ENCODE measurements at regions not wholly inside any gene's neighbourhood (a gene's known extent, or its start where the extent isn't known, plus 50 kb on each side); places are given as distances from the start of the nearest gene placed in this dataset.

DNA sequence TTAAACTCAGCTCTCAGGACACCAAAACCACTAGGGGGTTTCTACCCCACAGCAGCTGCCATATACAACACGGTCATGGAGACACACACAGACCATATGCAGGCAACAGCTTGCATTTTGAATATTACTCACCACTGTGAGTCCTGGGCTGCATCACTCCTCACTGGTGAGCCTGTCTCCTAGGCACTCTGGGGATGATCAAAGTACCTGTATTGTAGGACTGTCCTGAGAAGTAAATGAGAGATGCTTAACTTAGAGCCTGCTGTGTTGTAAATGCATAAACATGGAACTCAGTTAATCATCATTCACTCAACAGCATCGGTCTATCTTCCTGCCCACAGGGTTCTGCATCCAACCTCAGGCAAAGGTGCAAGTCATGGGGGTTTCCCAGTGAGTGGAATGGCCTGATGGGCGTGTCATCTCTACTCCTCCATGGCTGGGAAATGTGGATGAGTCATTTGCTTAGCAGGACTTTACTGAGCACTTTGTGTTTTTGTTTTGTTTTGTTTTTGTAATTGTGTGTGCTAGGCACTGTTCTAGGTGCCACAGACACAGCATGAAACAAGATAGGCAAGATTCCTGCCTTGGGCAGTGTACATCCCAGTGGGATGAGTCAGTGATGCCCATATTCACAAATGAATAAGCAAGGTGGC, 1141.2 kb upstream of the TMEM132C start:
- no peak overlapping the region for H3K4me2 ChIP-seq (ENCODE audit: insufficient read depth in 1 of 2, low read depth in 2 of 2, low read length in 2 of 2)
- no peaks in the 10 kb centered on the region for H3K79me2 ChIP-seq (ENCODE audit: control insufficient read depth in 1 of 2, insufficient read depth in 2 of 2, low read length in 2 of 2)
- DNase-seq (ENCODE audit: low read depth in 1 of 2, low spot score in 2 of 2) (no peak), FAIRE-seq (no peak)
- H3K56ac ChIP-seq (replicated peaks; ENCODE audit: insufficient read length, low read depth, low read length), result no peak overlapping the region
- H2BK5ac ChIP-seq (ENCODE audit: low read depth, low read length), result no peak overlapping the region
- no peak overlapping the region for H4K8ac ChIP-seq (ENCODE audit: extremely low read depth, insufficient read depth, low read length)
- H3K79me1 ChIP-seq (ENCODE audit: low read depth, low read length), result no peaks in the 10 kb centered on the region
- H2BK15ac ChIP-seq (ENCODE audit: low read length), result no peak overlapping the region
- H2BK12ac ChIP-seq (ENCODE audit: low read depth, low read length), result no peak overlapping the region
- H3K14ac ChIP-seq (ENCODE audit: insufficient read length), result no peak overlapping the region
- ChIA-PET POLR2A (ENCODE audit: partially characterized antibody) (no interaction called here), CTCF (ENCODE audit: partially characterized antibody) (interaction anchor here (1.5 kb wide), 1 partner anchor 154 kb away, joined by 3 read pairs; no protein-coding TSS in a partner anchor)
- H2AFZ ChIP-seq (ENCODE audit: low read length), result no peak overlapping the region
- H3K27ac ChIP-seq (ENCODE audit: low read depth, low read length), result no peak overlapping the region
- no peak overlapping the region for H2AK5ac ChIP-seq (ENCODE audit: low read depth, low read length)
- H3K9ac ChIP-seq (replicated peaks in 1 of 4; ENCODE audit: extremely low read depth in 1 of 4, low read depth in 3 of 4, low read length in 3 of 4), result no peak overlapping the region
- TF ChIP-seq TCF12 (IDR thresholded peaks at IDR 0.05; ENCODE audit: low read depth, low read length) (no peak), NRF1 (IDR thresholded peaks at IDR 0.05; ENCODE audit: low read depth, low read length) (no peak), FOSL1 (IDR thresholded peaks at IDR 0.05; ENCODE audit: insufficient read depth, low read depth, low read length) (no peak), TEAD4 (IDR thresholded peaks at IDR 0.05; ENCODE audit: low read depth, low read length) (no peak), NANOG (IDR thresholded peaks at IDR 0.05; ENCODE audit: insufficient read depth, low read depth, low read length, poor library complexity, severe bottlenecking) (no peak), SP2 (IDR thresholded peaks at IDR 0.05; ENCODE audit: low read length) (no peak)
- H2BK20ac ChIP-seq (ENCODE audit: low read length), result no peak overlapping the region
- H3K36me3 ChIP-seq (ENCODE audit: control insufficient read depth in 2 of 4, insufficient read depth in 4 of 4, low read length in 3 of 4), result no peaks in the 10 kb centered on the region
- no peak overlapping the region for H3K23ac ChIP-seq (ENCODE audit: insufficient read length)
- no peak overlapping the region for H4K5ac ChIP-seq (ENCODE audit: insufficient read length, low read depth, low read length)
- no peak overlapping the region for H4K91ac ChIP-seq (replicated peaks; ENCODE audit: insufficient read length, low read length)
- H3K27me3 ChIP-seq (replicated peaks in 1 of 4; ENCODE audit: control insufficient read depth in 3 of 4, extremely low read depth in 1 of 4, insufficient read depth in 3 of 4, low read length in 3 of 4), result no peaks in the 10 kb centered on the region
- H3K4ac ChIP-seq (replicated peaks; ENCODE audit: insufficient read length, low read depth, low read length), result no peak overlapping the region
- H4K20me1 ChIP-seq (replicated peaks in 1 of 2; ENCODE audit: control insufficient read depth in 1 of 2, insufficient read depth in 2 of 2, low read length in 2 of 2), result no peaks in the 10 kb centered on the region
- no peak overlapping the region for H3K4me3 ChIP-seq (ENCODE audit: extremely low read depth in 1 of 4, insufficient read depth in 2 of 4, low read depth in 3 of 4, low read length in 4 of 4)
- no peaks in the 10 kb centered on the region for H3K9me3 ChIP-seq (ENCODE audit: insufficient read depth in 2 of 2, low read depth in 1 of 2, low read length in 1 of 2)
- H3K4me1 ChIP-seq (replicated peaks in 1 of 4; ENCODE audit: control insufficient read depth in 3 of 4, insufficient read depth in 4 of 4, low read length in 3 of 4), result no peaks in the 10 kb centered on the region; a peak in 1 of 7 replicates
- no peaks in the 10 kb centered on the region for H3K23me2 ChIP-seq (ENCODE audit: low read depth, low read length)
- no peak overlapping the region for H2BK120ac ChIP-seq (replicated peaks; ENCODE audit: low read depth, low read length)
- no peak overlapping the region for H3K18ac ChIP-seq (ENCODE audit: extremely low read depth, low read length)
- WGBS, 2 experiments (ENCODE audit: extremely low coverage in 1 of 2, insufficient coverage in 1 of 2, insufficient read length in 1 of 2, insufficient replicate concordance in 2 of 2, low coverage in 1 of 2, low lambda C conversion rate in 2 of 2, missing lambda C conversion rate in 1 of 2), result 76% methylated on average over 2 of the region's 3 CpGs; no CpG with 5 or more reads in 1 of the 2 experiments
